SK-N-SH (cell line): ENCODE measurements at regions not wholly inside any gene's neighbourhood (a gene's known extent, or its start where the extent isn't known, plus 50 kb on each side); places are given as distances from the start of the nearest gene placed in this dataset.

Experiments used
- CHD2 ChIP-seq: fragments of 150-350 bp; IDR thresholded peaks from 2 replicates; pipeline ENCODE4 v1.6.1; 2018; ENCODE audit warnings: low read length; ENCODE audit not compliant: partially characterized antibody
- CTCF ChIP-seq: fragments of 200-600 bp; sonication (generic); IDR thresholded peaks from 2 replicates; pipeline ENCODE4 v1.6.1; 2017; ENCODE audit warnings: antibody characterized with exemption, mild to moderate bottlenecking, moderate library complexity
- EZH2phosphoT487 ChIP-seq: fragments of 200-600 bp; sonication (generic); IDR thresholded peaks from 2 replicates; pipeline ENCODE4 v1.6.1; 2017; ENCODE audit warnings: low read depth, mixed run types, mild to moderate bottlenecking, antibody characterized with exemption, moderate library complexity, borderline replicate concordance
- NFIC ChIP-seq: IDR thresholded peaks from 2 replicates; pipeline ENCODE4 v1.4.0; 2012; ENCODE audit warnings: borderline replicate concordance
- PBX3 ChIP-seq: IDR thresholded peaks from 2 replicates; pipeline ENCODE4; 2012
- POLR2AphosphoS5 ChIP-seq: IDR thresholded peaks from 2 replicates; pipeline ENCODE4 v1.6.1; 2012; ENCODE audit warnings: low read depth, low read length
- RAD21 ChIP-seq: IDR thresholded peaks from 2 replicates; pipeline ENCODE4 v1.6.1; 2012; ENCODE audit warnings: mild to moderate bottlenecking, low read length
- TF ChIP-seq, protein P1 (sequence below): IDR thresholded peaks from 2 replicates; pipeline ENCODE4 v1.4.0; 2012; ENCODE audit warnings: low read depth

DNA sequence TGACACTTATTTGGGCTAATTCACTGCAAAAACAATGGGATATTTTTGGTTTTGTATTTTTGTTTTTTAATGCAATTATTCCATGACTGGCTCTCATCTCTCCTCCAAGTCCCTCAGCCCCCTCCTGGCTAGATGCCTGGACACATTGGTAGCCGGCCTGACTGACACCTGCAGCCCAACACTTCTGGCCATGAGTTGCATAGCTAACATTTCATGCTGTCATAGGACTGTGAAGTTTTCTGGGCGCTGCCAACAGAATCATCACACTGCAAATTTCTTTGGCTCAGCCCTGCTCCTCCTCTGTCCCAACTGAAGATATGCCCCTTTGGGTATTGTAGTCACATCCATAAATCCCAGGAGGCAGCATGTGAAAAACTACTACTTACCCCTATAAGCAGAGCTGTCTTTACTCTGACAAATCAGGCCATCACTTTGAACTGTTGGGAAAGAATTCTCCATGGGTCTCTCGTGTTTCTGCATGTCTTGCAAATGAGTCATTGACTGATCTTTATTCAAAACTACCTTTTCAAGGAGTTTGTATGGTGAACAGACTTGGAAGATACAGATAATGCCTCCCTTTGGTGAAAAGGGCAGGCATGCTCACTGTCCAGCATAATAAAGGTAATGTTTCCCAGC is 126.7 kb upstream of the LGR5 start:
- TF ChIP-seq CTCF (no peak), EZH2phosphoT487 (no peak), PBX3 (no peak), NFIC (no peak), CHD2 (no peak), POLR2AphosphoS5 (no peak), RAD21 (no peak)
- TF ChIP-seq, protein P1, sequence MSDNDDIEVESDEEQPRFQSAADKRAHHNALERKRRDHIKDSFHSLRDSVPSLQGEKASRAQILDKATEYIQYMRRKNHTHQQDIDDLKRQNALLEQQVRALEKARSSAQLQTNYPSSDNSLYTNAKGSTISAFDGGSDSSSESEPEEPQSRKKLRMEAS = no peak
